ENCODE measurements at regions not wholly inside any gene's neighbourhood (a gene's known extent, or its start where the extent isn't known, plus 50 kb on each side); places are given as distances from the start of the nearest gene placed in this dataset.

GRCh38 chr1:228937351-228937750 is 202.1 kb downstream of the RHOU start:
- H3K4me3 ChIP-seq: no peak overlapping the region
- H3K9me3 ChIP-seq: no peaks in the 10 kb centered on the region
- no peaks in the 10 kb centered on the region for H3K27me3 ChIP-seq
- H3K36me3 ChIP-seq: no peaks in the 10 kb centered on the region
- no peak for TF ChIP-seq CTCF (IDR thresholded peaks at IDR 0.05)
- intact Hi-C loops (cut with DNase I; ENCODE audit: low total_unique reads): no loop called here
- H3K27ac ChIP-seq: peak overlapping the region; percentile 63 to 68
- DNase-seq: no peak
- H3K4me1 ChIP-seq: peaks cover 0 to 21% (median 12%) of the 10 kb centered on the region in 4 donors

GRCh38 chr1:228937851-228938536 is 202.7 kb downstream of the RHOU start:
- peak in 1 of 2 donors; percentile 29 for DNase-seq
- Histone ChIP-seq H3K4me3 (no peak overlapping the region), H3K4me1 (peaks cover 0 to 21% (median 12%) of the 10 kb centered on the region in 4 donors), H3K36me3 (no peaks in the 10 kb centered on the region), H3K27me3 (no peaks in the 10 kb centered on the region), H3K9me3 (no peaks in the 10 kb centered on the region), H3K27ac (peak overlapping the region; percentile 63 to 68)
- intact Hi-C loops (cut with DNase I; ENCODE audit: low total_unique reads): no loop called here
- TF ChIP-seq CTCF (IDR thresholded peaks at IDR 0.05): no peak

GRCh38 chr1:228938537-228938901 is 203.2 kb downstream of the RHOU start:
- peak in 1 of 2 donors; percentile 48 for DNase-seq
- H3K27me3 ChIP-seq: no peaks in the 10 kb centered on the region
- peak overlapping the region; percentile 63 to 68 for H3K27ac ChIP-seq
- H3K36me3 ChIP-seq: no peaks in the 10 kb centered on the region
- intact Hi-C loops (cut with DNase I; ENCODE audit: low total_unique reads): no loop called here
- H3K9me3 ChIP-seq: no peaks in the 10 kb centered on the region
- TF ChIP-seq CTCF (IDR thresholded peaks at IDR 0.05): no peak
- no peak overlapping the region for H3K4me3 ChIP-seq
- H3K4me1 ChIP-seq: peaks cover 0 to 21% (median 12%) of the 10 kb centered on the region in 4 donors

- DNase-seq: no peak
- H3K27me3 ChIP-seq: no peaks in the 10 kb centered on the region
- no peaks in the 10 kb centered on the region for H3K36me3 ChIP-seq
- H3K4me1 ChIP-seq: peaks cover 0 to 21% (median 12%) of the 10 kb centered on the region in 4 donors
- H3K4me3 ChIP-seq: no peak overlapping the region
- no peak for TF ChIP-seq CTCF (IDR thresholded peaks at IDR 0.05)
- intact Hi-C loops (cut with DNase I; ENCODE audit: low total_unique reads): no loop called here
- peak overlapping the region; percentile 63 to 68 for H3K27ac ChIP-seq
- no peaks in the 10 kb centered on the region for H3K9me3 ChIP-seq
Measured at GRCh38 chr1:228939001-228939691, 203.9 kb downstream of the RHOU start.

GRCh38 chr1:228939881-228940392 is 204.7 kb downstream of the RHOU start:
- Histone ChIP-seq H3K9me3 (no peaks in the 10 kb centered on the region), H3K4me1 (peaks cover 0 to 21% (median 12%) of the 10 kb centered on the region in 4 donors), H3K27ac (no peak overlapping the region), H3K27me3 (no peaks in the 10 kb centered on the region), H3K36me3 (no peaks in the 10 kb centered on the region), H3K4me3 (no peak overlapping the region)
- TF ChIP-seq CTCF (IDR thresholded peaks at IDR 0.05): no peak
- DNase-seq: no peak
- intact Hi-C loops (cut with DNase I; ENCODE audit: low total_unique reads): no loop called here

Measured in tibial artery (tissue), 4 donors.